OCI-LY3 (cell line): ENCODE measurements at regions not wholly inside any gene's neighbourhood (a gene's known extent, or its start where the extent isn't known, plus 50 kb on each side); places are given as distances from the start of the nearest gene placed in this dataset.

Experiments used
- H2AFZ ChIP-seq: fragments of 200-600, 300-600 bp; shearing (Covaris generic); 2 replicates; pipeline ENCODE4 v1.6.0; 2014; ENCODE audit warnings: antibody characterized with exemption, low read depth, low read length
- H3K27ac ChIP-seq: fragments of 200-600, 300-600 bp; sonication (generic); 2 replicates; pipeline ENCODE4 v1.5.1; 2014; ENCODE audit warnings: mild to moderate bottlenecking, low read length, moderate library complexity, mixed read lengths
- H3K27me3 ChIP-seq: fragments of 200-600, 300-600 bp; sonication (generic); 2 replicates; pipeline ENCODE4 v1.6.1; 2014; ENCODE audit warnings: low read depth, low read length, mixed read lengths
- H3K36me3 ChIP-seq: fragments of 200-600, 300-600 bp; sonication (generic); replicated peaks from 2 replicates; pipeline ENCODE3; 2014; ENCODE audit warnings: low read depth, low read length, mixed read lengths
- H3K4me1 ChIP-seq: fragments of 300-600, 200-600 bp; sonication (generic); 2 replicates; pipeline ENCODE4 v1.6.1; 2014; ENCODE audit warnings: low read length, mixed read lengths
- H3K4me2 ChIP-seq: fragments of 200-600, 300-600 bp; sonication (generic); 2 replicates; pipeline ENCODE4 v1.6.1; 2014; ENCODE audit warnings: low read length, mixed read lengths
- H3K4me3 ChIP-seq: fragments of 300-600, 200-600 bp; sonication (generic); 2 replicates; pipeline ENCODE4 v1.5.1; 2014; ENCODE audit warnings: antibody characterized with exemption, mild to moderate bottlenecking, low read length, moderate library complexity
- H3K79me2 ChIP-seq: fragments of 300-600, 200-600 bp; shearing (Covaris generic); 2 replicates; pipeline ENCODE4 v1.6.1; 2014; ENCODE audit warnings: mild to moderate bottlenecking, low read length, mixed read lengths
- H3K9ac ChIP-seq: fragments of 300-600, 200-600 bp; shearing (Covaris generic); 2 replicates; pipeline ENCODE4 v1.6.0; 2014; ENCODE audit warnings: mild to moderate bottlenecking, low read length, moderate library complexity
- H3K9me3 ChIP-seq: fragments of 200-600, 300-600 bp; shearing (Covaris generic); 2 replicates; pipeline ENCODE4 v1.6.1; 2014; ENCODE audit warnings: low read length, mixed read lengths; ENCODE audit not compliant: insufficient read depth
- H4K20me1 ChIP-seq: fragments of 200-600, 300-600 bp; sonication (generic); 2 replicates; pipeline ENCODE4 v1.6.1; 2016; ENCODE audit warnings: low read length, mixed read lengths; ENCODE audit not compliant: insufficient read depth
- CTCF ChIP-seq: fragments of 200-600, 300-600 bp; sonication (generic); IDR thresholded peaks from 2 replicates; pipeline ENCODE4 v1.5.1; 2014; ENCODE audit warnings: antibody characterized with exemption, low read length, low read depth
- EZH2phosphoT487 ChIP-seq: fragments of 200-600 bp; shearing (Covaris generic); IDR thresholded peaks from 2 replicates; pipeline ENCODE4 v1.6.1; 2018; ENCODE audit warnings: antibody characterized with exemption, mixed run types, low read depth

GRCh38 chr1:115166531-115167091, 77.3 kb upstream of the TSPAN2 start:
- no peak overlapping the region for H3K4me3 ChIP-seq
- H3K4me2 ChIP-seq, result no peak overlapping the region
- no peaks in the 10 kb centered on the region for H3K27me3 ChIP-seq
- H3K36me3 ChIP-seq, result no peaks in the 10 kb centered on the region
- no peak overlapping the region for H3K27ac ChIP-seq
- no peaks in the 10 kb centered on the region for H3K9me3 ChIP-seq
- H4K20me1 ChIP-seq, result no peaks in the 10 kb centered on the region
- no peak overlapping the region for H2AFZ ChIP-seq
- H3K9ac ChIP-seq, result no peak overlapping the region
- no peaks in the 10 kb centered on the region for H3K79me2 ChIP-seq
- no peaks in the 10 kb centered on the region for H3K4me1 ChIP-seq
- TF ChIP-seq CTCF, result no peak
- TF ChIP-seq EZH2phosphoT487, result no peak

GRCh38 chr1:115165776-115166175, 76.5 kb upstream of the TSPAN2 start:
- H3K79me2 ChIP-seq, result no peaks in the 10 kb centered on the region
- H3K4me3 ChIP-seq, result no peak overlapping the region
- H3K4me2 ChIP-seq, result no peak overlapping the region
- no peaks in the 10 kb centered on the region for H3K9me3 ChIP-seq
- H3K9ac ChIP-seq, result no peak overlapping the region
- H3K27me3 ChIP-seq, result no peaks in the 10 kb centered on the region
- no peaks in the 10 kb centered on the region for H3K4me1 ChIP-seq
- H2AFZ ChIP-seq, result no peak overlapping the region
- no peak for TF ChIP-seq CTCF
- no peak for TF ChIP-seq EZH2phosphoT487
- H3K27ac ChIP-seq, result no peak overlapping the region
- H4K20me1 ChIP-seq, result no peaks in the 10 kb centered on the region
- no peaks in the 10 kb centered on the region for H3K36me3 ChIP-seq

- Histone ChIP-seq H3K4me3 (no peak overlapping the region), H3K27ac (no peak overlapping the region), H3K27me3 (no peaks in the 10 kb centered on the region), H3K9ac (no peak overlapping the region), H3K79me2 (no peaks in the 10 kb centered on the region), H4K20me1 (no peaks in the 10 kb centered on the region), H3K36me3 (no peaks in the 10 kb centered on the region), H3K4me2 (no peak overlapping the region), H2AFZ (no peak overlapping the region), H3K9me3 (no peaks in the 10 kb centered on the region), H3K4me1 (no peaks in the 10 kb centered on the region)
- no peak for TF ChIP-seq CTCF
- no peak for TF ChIP-seq EZH2phosphoT487
These were observed 75.8 kb upstream of the TSPAN2 start for GRCh38 chr1:115164940-115165705.

GRCh38 chr1:115164484-115164883, 75.2 kb upstream of the TSPAN2 start:
- Histone ChIP-seq H3K36me3 (no peaks in the 10 kb centered on the region), H3K79me2 (no peaks in the 10 kb centered on the region), H3K27me3 (no peaks in the 10 kb centered on the region), H3K9me3 (no peaks in the 10 kb centered on the region), H3K4me1 (no peaks in the 10 kb centered on the region), H4K20me1 (no peaks in the 10 kb centered on the region), H3K9ac (no peak overlapping the region), H3K27ac (no peak overlapping the region), H3K4me2 (no peak overlapping the region), H3K4me3 (no peak overlapping the region), H2AFZ (no peak overlapping the region)
- TF ChIP-seq CTCF (no peak), EZH2phosphoT487 (no peak)
